SIG-M5 treated with dmso at 0.1 percent for 504 hours (cell line): ENCODE measurements at regions not wholly inside any gene's neighbourhood (a gene's known extent, or its start where the extent isn't known, plus 50 kb on each side); places are given as distances from the start of the nearest gene placed in this dataset.
A peak's percentile ranks its signal among the peaks of the same experiment; 100 is the strongest.

Experiments used
- DNase-seq: peaks from one replicate; lab custom pipeline; 2025; ENCODE audit not compliant: unreplicated experiment; lab: John Stamatoyannopoulos, UW

- no peak for DNase-seq
Measured at GRCh38 chr2:7984693-7985353, 697.0 kb upstream of the ID2 start.

DNA sequence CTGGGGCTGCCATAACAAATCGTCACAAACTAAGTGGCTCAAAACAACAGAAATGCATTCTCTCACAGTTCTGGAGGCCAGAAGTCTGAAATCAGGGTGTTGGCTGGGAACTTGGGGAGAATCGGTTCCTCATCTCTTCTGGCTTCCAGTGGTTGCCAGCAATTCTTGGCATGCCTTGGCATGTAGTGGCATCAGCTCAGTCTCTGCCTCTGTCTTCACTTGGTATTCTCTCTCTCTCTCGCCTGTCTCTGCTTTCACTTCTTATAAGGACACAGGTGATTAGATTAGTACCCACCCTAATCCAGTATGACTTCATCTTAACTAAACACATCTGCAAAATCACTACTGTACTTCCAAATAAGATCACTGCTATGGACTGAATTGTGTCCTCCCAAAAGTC is 695.4 kb upstream of the ID2 start:
- DNase-seq: no peak

DNA sequence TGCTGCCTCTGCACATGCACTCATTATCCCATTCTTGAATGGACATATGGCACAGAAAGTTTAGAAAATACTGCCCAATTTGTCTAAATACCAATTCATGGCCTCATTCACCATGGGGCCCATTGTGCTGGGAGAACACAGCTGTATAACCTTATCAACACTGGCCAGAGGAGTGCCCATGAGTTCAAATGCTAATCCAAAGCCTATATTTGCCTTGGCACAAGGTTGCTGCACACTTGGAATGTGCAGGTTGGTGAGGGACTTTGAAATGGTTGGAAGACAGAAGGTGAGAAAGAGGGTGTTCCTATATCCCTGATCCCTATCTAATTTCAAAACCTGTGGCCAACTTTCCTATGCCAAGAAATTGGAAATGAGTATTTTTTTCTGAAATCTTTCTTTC is 693.9 kb upstream of the ID2 start:
- no peak for DNase-seq

GRCh38 chr2:7988440-7988839 is 693.4 kb upstream of the ID2 start:
- DNase-seq: no peak

- DNase-seq: no peak
Measured at GRCh38 chr2:7989823-7990222, 692.0 kb upstream of the ID2 start.

DNA sequence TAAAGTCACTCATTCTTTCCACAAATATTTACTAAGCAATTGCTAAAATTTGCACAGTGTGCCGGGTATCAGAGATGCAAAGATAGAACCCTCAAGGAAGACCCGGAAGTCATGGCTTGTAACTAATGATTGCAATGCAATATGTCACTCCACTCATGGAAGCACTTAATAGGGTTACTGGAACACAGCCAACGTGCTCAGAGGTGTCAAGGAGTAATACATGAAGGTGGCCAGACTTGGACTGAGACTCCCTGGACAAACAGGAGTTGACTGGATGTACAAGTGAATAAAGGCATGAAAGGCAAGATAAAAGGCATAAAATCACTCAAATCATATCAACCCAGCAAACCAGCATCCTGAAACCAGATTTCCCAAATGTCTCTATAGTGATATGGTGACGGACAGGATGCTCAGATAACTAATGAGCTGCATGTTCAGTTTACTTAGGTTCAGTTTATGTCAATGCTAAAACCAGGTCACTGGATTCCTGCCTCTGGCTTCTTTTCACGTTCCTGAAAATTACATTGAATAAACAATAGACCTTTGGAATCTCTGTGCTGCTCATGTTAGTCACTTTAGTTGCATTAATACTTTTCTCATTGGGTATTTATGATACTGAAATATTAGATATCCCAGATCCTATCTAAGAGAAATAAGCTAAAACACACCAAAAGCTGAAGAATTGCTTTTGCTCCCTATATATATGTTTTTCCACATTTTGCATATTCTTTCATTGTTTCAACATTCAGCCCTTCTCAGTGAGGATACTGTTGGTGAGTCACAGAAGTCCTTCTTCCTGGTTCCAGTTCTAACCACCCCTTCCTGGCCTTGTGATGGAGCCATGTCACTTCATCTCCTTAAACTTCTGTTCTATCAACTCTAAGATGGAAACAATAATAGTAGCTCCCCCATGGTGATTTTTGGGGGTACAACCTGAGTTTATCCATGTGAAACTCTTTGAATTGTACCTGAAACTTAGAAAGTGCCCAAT is 688.9 kb upstream of the ID2 start:
- DNase-seq: no peak

- no peak for DNase-seq
Measured at GRCh38 chr2:7994397-7994951, 687.4 kb upstream of the ID2 start.

DNA sequence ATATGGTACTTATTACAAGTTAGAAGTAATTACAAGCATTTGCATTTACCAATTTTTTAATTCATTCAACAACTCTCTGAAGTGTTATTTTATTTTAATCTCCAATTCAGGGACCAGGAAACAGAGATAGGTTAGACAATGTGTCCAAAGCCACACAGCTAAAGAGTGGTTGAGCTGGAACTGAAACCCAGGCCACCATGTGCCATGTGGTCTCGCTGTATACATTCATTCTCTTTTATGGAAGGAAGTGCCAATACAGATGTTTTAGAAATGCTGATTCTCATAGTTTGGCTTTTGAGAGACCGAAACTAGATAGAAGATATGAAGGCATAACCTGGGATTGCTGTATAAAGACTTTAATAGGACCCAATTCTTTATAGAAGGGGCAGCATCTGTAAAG is 684.6 kb upstream of the ID2 start:
- DNase-seq: no peak

- no peak for DNase-seq
Measured at GRCh38 chr2:7999683-8000476, 682.0 kb upstream of the ID2 start.

- DNase-seq: no peak
Measured at GRCh38 chr2:8000870-8001269, 681.0 kb upstream of the ID2 start.

GRCh38 chr2:8002765-8003393 is 679.0 kb upstream of the ID2 start:
- DNase-seq: no peak

- DNase-seq: no peak
Measured at GRCh38 chr2:8003462-8004075, 678.3 kb upstream of the ID2 start.

DNA sequence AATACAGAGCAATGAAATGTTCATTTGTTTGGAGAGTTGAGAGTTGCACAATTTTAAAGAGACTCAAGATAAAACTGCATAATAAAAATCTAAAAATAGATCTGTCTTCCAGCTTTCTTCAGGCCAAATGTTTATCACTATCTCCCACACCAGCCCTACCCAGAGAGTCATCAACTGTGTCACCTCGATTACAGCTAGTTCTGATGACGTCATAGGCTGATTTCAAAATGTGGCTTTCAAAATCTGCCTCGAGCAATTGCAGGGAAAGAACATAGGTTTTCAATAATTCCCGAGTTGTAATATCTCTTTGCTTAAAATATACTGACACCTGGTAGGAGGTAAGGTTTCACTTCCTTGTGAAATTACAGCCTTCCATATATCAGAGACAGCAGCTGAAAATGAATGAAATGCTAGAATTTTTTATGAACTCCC is 677.6 kb upstream of the ID2 start:
- peak; percentile 13 for DNase-seq

- DNase-seq: no peak
Measured at GRCh38 chr2:8006181-8006580, 675.7 kb upstream of the ID2 start.

GRCh38 chr2:8006626-8007025 is 675.2 kb upstream of the ID2 start:
- DNase-seq: no peak

- no peak for DNase-seq
Measured at GRCh38 chr2:8009010-8009597, 672.8 kb upstream of the ID2 start.

DNA sequence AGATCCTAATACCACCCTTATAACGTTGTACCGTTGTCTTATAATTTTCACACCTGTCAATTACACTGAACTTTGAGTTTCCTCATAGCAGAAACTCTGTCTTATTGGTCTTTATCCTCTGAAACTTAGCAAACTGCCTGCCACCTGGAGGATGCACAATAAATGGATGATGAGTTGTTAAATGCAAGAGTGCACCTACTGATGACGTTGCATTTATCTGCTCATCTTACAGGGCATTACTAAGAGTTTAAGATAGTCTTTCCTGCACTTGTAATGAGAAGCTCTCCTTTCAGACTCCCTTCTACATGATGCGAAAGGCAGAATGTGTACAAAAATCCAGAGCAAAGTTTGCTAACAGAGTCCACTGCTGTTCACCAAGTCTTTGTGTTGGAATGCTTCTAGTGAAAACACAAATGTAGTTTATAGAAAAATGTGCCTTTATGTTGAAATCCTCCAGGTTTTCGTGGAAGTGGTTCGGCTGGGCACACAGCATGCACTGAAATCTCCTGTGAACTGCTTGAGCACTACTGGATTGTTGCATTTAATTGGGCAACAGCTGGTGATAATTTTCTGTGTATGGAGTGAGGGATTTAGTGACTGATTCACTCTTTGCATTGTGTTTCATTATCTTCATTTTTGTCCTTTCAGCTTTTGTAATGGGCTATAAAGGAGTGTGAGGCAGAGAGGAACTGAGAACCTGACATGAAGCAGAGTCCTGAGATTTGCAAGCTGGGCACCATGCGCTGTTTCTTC is 665.8 kb upstream of the ID2 start:
- DNase-seq: peak; percentile 3

DNA sequence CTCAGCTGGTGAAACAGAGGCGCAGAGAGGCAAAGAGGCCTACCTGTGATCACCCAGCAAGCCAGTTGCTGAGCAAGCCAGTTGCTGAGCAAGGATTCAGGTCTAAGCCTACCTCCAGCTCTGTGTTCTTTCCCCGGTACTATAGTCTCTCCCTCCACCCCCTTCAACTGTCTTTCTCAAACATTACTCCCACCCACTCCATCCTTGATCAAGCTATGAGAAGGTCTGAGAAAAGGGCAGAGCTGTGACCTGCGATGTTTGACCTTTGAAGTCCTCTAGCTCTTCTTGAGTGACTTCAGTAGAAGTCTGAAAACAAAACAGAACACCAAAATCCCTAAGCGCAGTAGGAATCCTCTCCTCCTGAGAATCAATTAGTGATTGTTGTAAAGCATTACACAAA is 665.2 kb upstream of the ID2 start:
- no peak for DNase-seq

GRCh38 chr2:8018956-8019355 is 662.9 kb upstream of the ID2 start:
- no peak for DNase-seq
